ENCODE measurements at regions not wholly inside any gene's neighbourhood (a gene's known extent, or its start where the extent isn't known, plus 50 kb on each side); places are given as distances from the start of the nearest gene placed in this dataset.

GRCh38 chr14:100982762-100983161 is 79.2 kb upstream of the RTL1 start:
- no peak overlapping the region for H3K4me2 ChIP-seq (replicated peaks; ENCODE audit: extremely low read depth, low read length, poor library complexity, severe bottlenecking)
- intact Hi-C loops (cut with micrococcal nuclease): no loop called here
- no peak overlapping the region for H3K4me3 ChIP-seq (replicated peaks in 1 of 3; ENCODE audit: low read depth in 2 of 3, low read length in 3 of 3)
- peaks cover 0 to 2% of the 10 kb centered on the region in 2 donors for H3K27me3 ChIP-seq (ENCODE audit: control insufficient read depth in 2 of 2, insufficient read depth in 2 of 2, low read length in 2 of 2)
- Mint-ChIP-seq H3K4me1 (no peaks in the 10 kb centered on the region), H3K27ac (no peak overlapping the region), H3K9me3 (no peaks in the 10 kb centered on the region), H3K27me3 (ENCODE audit: low read depth in 3 of 3) (peaks cover 0 to 3% (median 0%) of the 10 kb centered on the region in 3 donors), H3K4me3 (no peak overlapping the region), H3K36me3 (no peaks in the 10 kb centered on the region)
- no peak for TF ChIP-seq CTCF (IDR thresholded peaks at IDR 0.05)
- H3K4me1 ChIP-seq (ENCODE audit: control insufficient read depth in 1 of 2, insufficient read depth in 2 of 2, low read length in 2 of 2): no peaks in the 10 kb centered on the region
- no peaks in the 10 kb centered on the region for H4K20me1 ChIP-seq (ENCODE audit: insufficient read depth, low read length)
- no peaks in the 10 kb centered on the region for H3K79me2 ChIP-seq (ENCODE audit: insufficient read depth, low read length)
- no peaks in the 10 kb centered on the region for H3K9me3 ChIP-seq (replicated peaks in 1 of 2; ENCODE audit: control insufficient read depth in 1 of 2, insufficient read depth in 1 of 2, low read length in 2 of 2)
- no peak overlapping the region for H2AFZ ChIP-seq (ENCODE audit: insufficient read depth, low read depth, low read length, poor library complexity, severe bottlenecking)
- DNase-seq: no peak
- H3K27ac ChIP-seq (ENCODE audit: low read depth in 1 of 2, low read length in 2 of 2): no peak overlapping the region
- WGBS (ENCODE audit: insufficient coverage): no CpG with 5 or more reads among the region's 6 CpGs
- H3K9ac ChIP-seq (ENCODE audit: insufficient read depth, low read length, poor library complexity, severe bottlenecking): no peak overlapping the region
- H3K36me3 ChIP-seq (replicated peaks in 1 of 2; ENCODE audit: control insufficient read depth in 1 of 2, insufficient read depth in 2 of 2, low read length in 2 of 2): no peaks in the 10 kb centered on the region

- no peak overlapping the region for H3K9ac ChIP-seq (ENCODE audit: insufficient read depth, low read length, poor library complexity, severe bottlenecking)
- DNase-seq: no peak
- TF ChIP-seq CTCF (IDR thresholded peaks at IDR 0.05): no peak
- H4K20me1 ChIP-seq (ENCODE audit: insufficient read depth, low read length): no peaks in the 10 kb centered on the region
- Mint-ChIP-seq H3K4me3 (no peak overlapping the region), H3K4me1 (no peaks in the 10 kb centered on the region), H3K27me3 (ENCODE audit: low read depth in 3 of 3) (peaks cover 0 to 3% (median 0%) of the 10 kb centered on the region in 3 donors), H3K27ac (no peak overlapping the region), H3K36me3 (no peaks in the 10 kb centered on the region), H3K9me3 (no peaks in the 10 kb centered on the region)
- intact Hi-C loops (cut with micrococcal nuclease): no loop called here
- H2AFZ ChIP-seq (ENCODE audit: insufficient read depth, low read depth, low read length, poor library complexity, severe bottlenecking): no peak overlapping the region
- no CpG with 5 or more reads among the region's 5 CpGs for WGBS (ENCODE audit: insufficient coverage)
- H3K36me3 ChIP-seq (replicated peaks in 1 of 2; ENCODE audit: control insufficient read depth in 1 of 2, insufficient read depth in 2 of 2, low read length in 2 of 2): no peaks in the 10 kb centered on the region
- H3K9me3 ChIP-seq (replicated peaks in 1 of 2; ENCODE audit: control insufficient read depth in 1 of 2, insufficient read depth in 1 of 2, low read length in 2 of 2): no peaks in the 10 kb centered on the region
- no peaks in the 10 kb centered on the region for H3K79me2 ChIP-seq (ENCODE audit: insufficient read depth, low read length)
- peaks cover 0 to 2% of the 10 kb centered on the region in 2 donors for H3K27me3 ChIP-seq (ENCODE audit: control insufficient read depth in 2 of 2, insufficient read depth in 2 of 2, low read length in 2 of 2)
- no peak overlapping the region for H3K4me3 ChIP-seq (replicated peaks in 1 of 3; ENCODE audit: low read depth in 2 of 3, low read length in 3 of 3)
- H3K4me2 ChIP-seq (replicated peaks; ENCODE audit: extremely low read depth, low read length, poor library complexity, severe bottlenecking): no peak overlapping the region
- no peak overlapping the region for H3K27ac ChIP-seq (ENCODE audit: low read depth in 1 of 2, low read length in 2 of 2)
- no peaks in the 10 kb centered on the region for H3K4me1 ChIP-seq (ENCODE audit: control insufficient read depth in 1 of 2, insufficient read depth in 2 of 2, low read length in 2 of 2)
Measured at GRCh38 chr14:100983710-100984109, 80.2 kb upstream of the RTL1 start.

All from CD14-positive monocyte (primary cell).